NCI-H2196 (cell line): ENCODE measurements at regions not wholly inside any gene's neighbourhood (a gene's known extent, or its start where the extent isn't known, plus 50 kb on each side); places are given as distances from the start of the nearest gene placed in this dataset.
"Not testable (repeated sequence)": the region's sequence is repeated elsewhere in the genome, so short reads cannot be mapped to it uniquely, and the experiment has no call there.

Experiments
- DNase-seq: peaks from one replicate; lab custom pipeline; 2025; ENCODE audit not compliant: unreplicated experiment; lab: John Stamatoyannopoulos, UW

GRCh38 chr9:104195142-104195541 lies 101.0 kb downstream of the SMC2 start:
- not testable (repeated sequence) for DNase-seq

DNA sequence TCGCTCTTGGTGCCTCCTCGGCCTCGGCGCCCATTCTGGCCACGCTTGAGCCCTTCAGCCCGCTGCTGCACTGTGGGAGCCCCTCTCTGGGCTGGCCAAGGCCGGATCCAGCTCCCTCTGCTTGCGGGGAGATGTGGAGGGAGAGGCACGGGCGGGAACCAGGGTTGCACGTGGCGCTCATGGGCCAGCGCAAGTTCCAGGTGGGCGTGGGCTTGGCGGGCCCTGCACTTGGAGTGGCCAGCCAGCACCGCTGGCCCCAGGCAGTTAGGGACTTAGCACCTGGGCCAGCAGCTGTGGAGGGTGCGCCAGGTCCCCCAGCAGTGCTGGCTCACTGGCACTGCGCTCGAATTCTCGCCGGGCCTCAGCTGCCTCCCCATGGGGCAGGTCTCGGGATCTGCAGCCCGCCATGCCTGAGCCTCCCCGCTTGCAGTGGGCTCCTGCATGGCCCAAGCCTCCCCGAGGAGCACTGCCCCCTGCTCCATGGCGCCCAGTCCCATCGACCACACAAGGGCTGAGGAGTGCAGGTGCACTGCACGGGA lies 106.4 kb downstream of the SMC2 start:
- DNase-seq: no peak

- no peak for DNase-seq
These were observed 112.7 kb downstream of the SMC2 start for GRCh38 chr9:104206766-104207165.

GRCh38 chr9:104209387-104209786 lies 115.3 kb downstream of the SMC2 start:
- DNase-seq: no peak

DNA sequence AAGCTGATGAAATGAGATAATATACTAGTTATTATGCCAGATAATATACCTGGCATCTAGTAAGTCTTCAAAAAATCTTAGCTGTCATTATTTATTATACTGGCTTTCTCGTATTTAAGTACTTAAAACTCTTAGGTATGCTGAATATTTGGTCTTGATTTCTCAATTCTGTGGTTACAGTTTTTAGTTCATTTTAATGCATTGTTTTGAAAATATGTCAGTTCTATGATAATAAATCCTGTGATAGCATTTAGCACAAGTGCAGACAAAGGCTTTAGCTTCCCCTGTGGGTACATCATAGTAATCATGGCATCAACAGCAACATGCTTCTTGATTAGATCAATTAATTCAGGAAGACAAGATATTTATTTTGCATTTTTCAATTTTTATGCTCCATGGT lies 133.0 kb downstream of the SMC2 start:
- DNase-seq: no peak

- no peak for DNase-seq
These were observed 138.8 kb downstream of the SMC2 start for GRCh38 chr9:104232781-104233341.

- no peak for DNase-seq
These were observed 139.3 kb downstream of the SMC2 start for GRCh38 chr9:104233366-104233765.

- not testable (repeated sequence) for DNase-seq
These were observed 140.7 kb downstream of the SMC2 start for GRCh38 chr9:104234632-104235337.

- not testable (repeated sequence) for DNase-seq
These were observed 141.4 kb downstream of the SMC2 start for GRCh38 chr9:104235347-104236120.

DNA sequence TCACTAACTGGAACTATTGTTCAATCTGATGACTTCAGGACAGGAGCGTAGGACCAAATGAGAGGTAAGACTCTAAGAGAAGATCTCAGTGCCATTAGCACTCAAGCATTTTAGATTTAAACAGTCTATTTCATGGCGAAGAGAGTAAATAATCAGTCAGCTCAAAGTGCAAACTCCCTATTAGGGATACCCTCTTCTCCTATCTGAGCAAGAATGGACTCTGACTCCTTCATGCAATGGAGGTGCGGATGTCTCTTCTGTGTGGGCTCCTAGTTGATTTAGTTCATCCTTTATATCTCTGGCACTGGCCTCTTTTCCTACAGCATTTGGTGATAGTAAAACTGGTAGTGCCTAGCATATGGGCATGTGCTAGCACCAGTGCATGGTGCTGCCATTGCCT lies 144.6 kb downstream of the SMC2 start:
- no peak for DNase-seq

DNA sequence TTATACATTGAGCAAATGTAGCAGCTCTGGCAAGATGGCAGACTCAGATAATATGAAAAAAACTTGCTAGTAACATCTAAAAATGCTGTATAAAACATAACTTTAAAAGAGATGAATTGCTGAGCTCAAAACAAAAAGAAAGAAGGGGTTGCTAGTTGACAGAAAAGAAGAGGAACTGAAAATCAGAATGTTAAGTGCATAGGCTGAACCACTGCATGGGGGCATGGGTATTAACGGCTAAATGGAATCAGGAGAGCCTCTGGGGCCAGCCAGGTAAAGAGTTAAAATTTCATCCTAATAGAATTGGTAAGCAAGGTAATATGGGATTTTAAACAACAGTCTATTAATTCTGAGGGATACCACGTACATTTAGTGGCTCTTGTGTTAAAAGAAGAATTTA lies 146.8 kb downstream of the SMC2 start:
- DNase-seq: no peak

- no peak for DNase-seq
These were observed 151.8 kb downstream of the SMC2 start for GRCh38 chr9:104245925-104246324.

- DNase-seq: no peak
These were observed 153.9 kb downstream of the SMC2 start for GRCh38 chr9:104247899-104248460.

DNA sequence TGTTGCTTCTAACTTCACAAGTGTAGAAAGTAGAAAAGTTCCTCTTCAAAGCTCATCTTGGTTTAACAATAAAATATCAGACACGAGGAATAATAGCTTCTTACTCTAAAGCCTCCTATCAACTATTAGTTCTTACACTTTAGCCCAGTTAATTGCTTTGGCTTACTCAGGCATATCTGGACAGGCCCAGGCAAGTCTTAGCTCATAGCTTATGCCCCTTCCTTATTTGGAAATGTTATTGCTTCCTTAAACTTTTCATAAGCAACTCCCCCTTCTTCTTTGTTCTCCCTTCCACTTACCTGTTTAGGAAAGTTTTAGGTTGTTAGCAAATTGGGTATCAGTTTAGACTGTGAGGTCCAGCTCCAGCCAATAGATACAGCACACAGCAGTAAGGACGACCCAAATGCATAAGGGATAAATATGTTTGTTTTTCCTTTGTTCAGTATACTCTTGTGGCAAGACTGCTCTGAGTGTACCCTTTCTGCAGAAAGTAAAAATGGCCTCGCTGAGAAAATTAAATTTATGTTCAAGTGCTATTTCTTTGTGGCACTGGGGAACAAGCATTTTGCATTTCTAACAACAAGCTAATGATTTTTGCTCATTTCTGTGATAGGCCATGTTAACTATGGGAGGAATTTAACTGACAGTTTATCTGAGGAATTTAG lies 162.1 kb downstream of the SMC2 start:
- no peak for DNase-seq

- no peak for DNase-seq
These were observed 162.6 kb downstream of the SMC2 start for GRCh38 chr9:104256696-104257062.

- DNase-seq: no peak
These were observed 164.3 kb downstream of the SMC2 start for GRCh38 chr9:104258296-104259011.

GRCh38 chr9:104260004-104260403 lies 165.9 kb downstream of the SMC2 start:
- DNase-seq: no peak

- DNase-seq: no peak
These were observed 169.8 kb downstream of the SMC2 start for GRCh38 chr9:104263942-104264341.

DNA sequence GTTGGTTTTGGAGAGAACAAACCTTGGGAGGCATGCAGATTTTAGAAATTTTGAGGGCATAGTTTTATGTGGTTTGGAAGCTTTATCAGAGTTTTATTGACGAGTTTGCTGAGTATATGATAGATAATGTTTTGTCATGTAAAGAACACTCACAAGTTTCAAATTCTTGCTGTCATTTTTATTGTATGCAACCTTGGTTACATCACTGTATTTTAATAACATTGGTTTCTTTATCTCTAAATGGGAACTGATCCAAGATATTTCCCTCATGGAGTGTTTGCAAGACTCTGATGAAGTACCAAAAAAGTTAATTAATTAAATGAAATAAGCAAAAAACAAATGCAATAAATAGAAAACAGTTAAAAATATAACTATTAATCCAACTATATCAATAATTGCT lies 170.3 kb downstream of the SMC2 start:
- no peak for DNase-seq

GRCh38 chr9:104269374-104269773 lies 175.3 kb downstream of the SMC2 start:
- DNase-seq: no peak
